Adipocyte (in vitro differentiated cells): ENCODE measurements at regions not wholly inside any gene's neighbourhood (a gene's known extent, or its start where the extent isn't known, plus 50 kb on each side); places are given as distances from the start of the nearest gene placed in this dataset.
A peak's percentile ranks its signal among the peaks of the same experiment; 100 is the strongest.
"Not testable (repeated sequence)": the region's sequence is repeated elsewhere in the genome, so short reads cannot be mapped to it uniquely, and the experiment has no call there.

ENCODE experiments used
- DNase-seq: peaks from one replicate; pipeline ENCODE4 v3.0.0-alpha.2; 2015; ENCODE audit warnings: low read depth
- H3K27me3 ChIP-seq: replicated peaks from 2 replicates; pipeline ENCODE4 v1.7.0; 2013; ENCODE audit warnings: mild to moderate bottlenecking, low read length, moderate library complexity; ENCODE audit not compliant: control insufficient read depth, insufficient read depth
- H3K36me3 ChIP-seq: 2 replicates; pipeline ENCODE4 v1.7.0; 2013; ENCODE audit warnings: low read length, mild to moderate bottlenecking, moderate library complexity; ENCODE audit not compliant: control insufficient read depth, insufficient read depth, severe bottlenecking
- H3K4me1 ChIP-seq: 2 replicates; pipeline ENCODE4 v1.7.0; 2013; ENCODE audit warnings: mild to moderate bottlenecking, low read length, moderate library complexity; ENCODE audit not compliant: control insufficient read depth, insufficient read depth
- H3K4me3 ChIP-seq: 2 replicates; pipeline ENCODE4 v1.7.0; 2013; ENCODE audit warnings: mild to moderate bottlenecking, low read length, moderate library complexity
- H3K9ac ChIP-seq: 2 replicates; pipeline ENCODE4 v1.7.0; 2013; ENCODE audit warnings: mild to moderate bottlenecking, low read length, moderate library complexity
- H3K9me3 ChIP-seq: 2 replicates; pipeline ENCODE4 v1.7.0; 2013; ENCODE audit warnings: mild to moderate bottlenecking, low read length, moderate library complexity; ENCODE audit not compliant: control insufficient read depth

GRCh38 chr10:111598433-111599059 lies 521.7 kb downstream of the ADRA2A start:
- H3K27me3 ChIP-seq, result no peaks in the 10 kb centered on the region
- H3K9ac ChIP-seq, result no peak overlapping the region
- H3K36me3 ChIP-seq, result no peaks in the 10 kb centered on the region
- H3K4me3 ChIP-seq, result no peak overlapping the region
- H3K4me1 ChIP-seq, result no peaks in the 10 kb centered on the region
- peak; percentile 43 for DNase-seq
- H3K9me3 ChIP-seq, result no peaks in the 10 kb centered on the region

GRCh38 chr10:111599943-111600342 lies 523.1 kb downstream of the ADRA2A start:
- H3K4me1 ChIP-seq, result no peaks in the 10 kb centered on the region
- H3K4me3 ChIP-seq, result no peak overlapping the region

GRCh38 chr10:111600772-111601171 lies 523.9 kb downstream of the ADRA2A start:
- no peak overlapping the region for H3K4me3 ChIP-seq
- no peak overlapping the region for H3K9ac ChIP-seq
- H3K36me3 ChIP-seq, result no peaks in the 10 kb centered on the region
- H3K9me3 ChIP-seq, result no peaks in the 10 kb centered on the region
- H3K4me1 ChIP-seq, result no peaks in the 10 kb centered on the region
- H3K27me3 ChIP-seq, result no peaks in the 10 kb centered on the region
- DNase-seq, result no peak

More at GRCh38 chr10:111599943-111600342, 523.1 kb downstream of the ADRA2A start:
- Histone ChIP-seq H3K9me3 (no peaks in the 10 kb centered on the region), H3K36me3 (no peaks in the 10 kb centered on the region), H3K27me3 (no peaks in the 10 kb centered on the region), H3K9ac (no peak overlapping the region)
- DNase-seq, result no peak

DNA sequence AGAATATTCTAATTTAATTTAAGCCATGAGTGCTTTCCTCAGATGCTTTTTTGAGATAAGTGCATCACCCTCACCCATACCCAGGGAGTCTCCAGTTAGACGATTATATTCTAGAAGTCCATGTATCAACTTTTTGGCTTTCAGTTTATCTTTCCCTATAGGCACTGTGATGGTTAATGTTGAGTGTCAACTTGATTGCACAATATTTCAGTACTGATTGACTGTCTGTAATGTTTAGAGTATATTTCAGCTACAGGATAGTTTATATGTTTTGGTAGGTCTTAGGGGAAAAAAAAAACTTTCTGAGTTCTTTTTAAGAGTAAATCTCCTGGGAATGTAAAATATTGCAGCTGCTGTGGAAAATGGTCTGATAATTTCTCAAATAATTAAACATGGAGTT lies 535.4 kb downstream of the ADRA2A start:
- peaks cover 2% of the 10 kb centered on the region for H3K4me1 ChIP-seq
- H3K27me3 ChIP-seq, result no peaks in the 10 kb centered on the region
- DNase-seq, result no peak
- no peaks in the 10 kb centered on the region for H3K9me3 ChIP-seq
- no peak overlapping the region for H3K9ac ChIP-seq
- H3K4me3 ChIP-seq, result no peak overlapping the region
- H3K36me3 ChIP-seq, result no peaks in the 10 kb centered on the region

GRCh38 chr10:111634191-111634590 lies 549.4 kb downstream of the GPAM start:
- no peaks in the 10 kb centered on the region for H3K36me3 ChIP-seq
- no peak overlapping the region for H3K4me3 ChIP-seq
- no peak for DNase-seq
- no peaks in the 10 kb centered on the region for H3K9me3 ChIP-seq
- H3K27me3 ChIP-seq, result peaks cover 15% of the 10 kb centered on the region
- H3K9ac ChIP-seq, result no peak overlapping the region
- no peaks in the 10 kb centered on the region for H3K4me1 ChIP-seq

DNA sequence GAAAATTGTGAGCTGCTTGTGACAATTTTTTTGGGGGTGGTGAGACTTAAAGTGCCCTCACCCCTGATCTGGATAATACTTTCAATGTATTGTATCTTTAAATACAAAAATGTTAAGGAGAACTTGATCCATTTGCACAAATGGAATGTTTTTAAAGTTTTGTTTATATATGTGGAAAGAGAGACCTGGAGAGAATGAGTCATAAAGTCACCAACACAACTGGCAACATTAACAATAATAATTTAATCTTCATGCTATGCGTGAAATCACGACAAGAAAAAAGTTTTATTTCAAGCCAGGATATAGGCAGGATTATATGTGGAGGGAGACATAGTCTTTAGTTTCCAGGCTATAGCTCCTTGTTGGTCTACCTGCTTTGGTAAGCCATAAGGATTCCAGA lies 537.5 kb downstream of the GPAM start:
- H3K9me3 ChIP-seq, result peaks cover 13% of the 10 kb centered on the region
- H3K4me1 ChIP-seq, result peaks cover 24% of the 10 kb centered on the region
- no peak for DNase-seq
- H3K27me3 ChIP-seq, result no peaks in the 10 kb centered on the region
- H3K36me3 ChIP-seq, result no peaks in the 10 kb centered on the region
- H3K4me3 ChIP-seq, result no peak overlapping the region
- H3K9ac ChIP-seq, result no peak overlapping the region

- no peak for DNase-seq
- Histone ChIP-seq H3K9me3 (peaks cover 13% of the 10 kb centered on the region), H3K4me3 (peak overlapping the region; percentile 1), H3K27me3 (no peaks in the 10 kb centered on the region), H3K9ac (no peak overlapping the region), H3K4me1 (peaks cover 24% of the 10 kb centered on the region), H3K36me3 (no peaks in the 10 kb centered on the region)
Measured at GRCh38 chr10:111648046-111648445, 535.5 kb downstream of the GPAM start.

DNA sequence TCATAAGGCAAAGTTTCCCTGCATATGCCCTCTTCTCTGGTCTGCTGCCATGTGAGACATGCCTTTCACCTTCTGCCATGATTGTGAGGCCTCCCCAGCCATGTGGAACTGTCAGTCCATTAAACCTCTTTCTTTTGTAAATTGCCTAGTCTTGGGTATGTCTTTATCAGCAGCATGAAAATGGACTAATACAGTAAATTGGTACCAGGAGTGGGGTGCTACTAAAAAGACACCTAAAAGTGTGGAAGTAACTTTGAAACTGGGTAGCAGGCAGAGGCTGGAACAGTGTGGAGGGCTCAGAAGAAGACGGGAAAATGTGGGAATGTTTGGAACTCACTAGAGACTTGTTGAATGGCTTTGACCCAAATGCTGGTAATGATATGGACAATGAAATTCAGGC lies 534.5 kb downstream of the GPAM start:
- not testable (repeated sequence) for H3K36me3 ChIP-seq, H3K27me3 ChIP-seq, H3K9ac ChIP-seq, H3K4me3 ChIP-seq, DNase-seq
- peaks cover 13% of the 10 kb centered on the region for H3K9me3 ChIP-seq
- peaks cover 24% of the 10 kb centered on the region for H3K4me1 ChIP-seq

DNA sequence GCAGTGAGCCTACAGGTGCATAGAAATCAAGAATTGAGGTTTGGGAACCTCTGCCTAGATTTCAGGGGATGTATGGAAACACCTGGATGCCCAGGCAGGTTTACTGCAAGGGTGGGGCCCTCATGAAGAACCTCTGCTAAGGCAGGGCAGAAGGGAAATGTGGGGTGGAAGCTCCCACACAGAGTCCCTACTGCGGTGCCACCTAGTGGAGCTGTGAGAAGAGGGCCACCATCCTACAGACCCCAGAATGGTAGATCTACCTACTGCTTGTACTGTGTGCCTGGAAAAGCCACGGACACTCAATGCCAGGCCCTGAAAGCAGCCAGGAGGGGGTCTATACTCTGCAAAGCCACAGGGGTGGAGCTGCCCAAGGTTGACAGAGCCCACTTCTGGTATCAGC lies 533.5 kb downstream of the GPAM start:
- peak overlapping the region; percentile 17 for H3K4me3 ChIP-seq
- H3K27me3 ChIP-seq, result no peaks in the 10 kb centered on the region
- H3K9me3 ChIP-seq, result peaks cover 13% of the 10 kb centered on the region
- DNase-seq, result no peak
- no peaks in the 10 kb centered on the region for H3K36me3 ChIP-seq
- peaks cover 24% of the 10 kb centered on the region for H3K4me1 ChIP-seq
- no peak overlapping the region for H3K9ac ChIP-seq

DNA sequence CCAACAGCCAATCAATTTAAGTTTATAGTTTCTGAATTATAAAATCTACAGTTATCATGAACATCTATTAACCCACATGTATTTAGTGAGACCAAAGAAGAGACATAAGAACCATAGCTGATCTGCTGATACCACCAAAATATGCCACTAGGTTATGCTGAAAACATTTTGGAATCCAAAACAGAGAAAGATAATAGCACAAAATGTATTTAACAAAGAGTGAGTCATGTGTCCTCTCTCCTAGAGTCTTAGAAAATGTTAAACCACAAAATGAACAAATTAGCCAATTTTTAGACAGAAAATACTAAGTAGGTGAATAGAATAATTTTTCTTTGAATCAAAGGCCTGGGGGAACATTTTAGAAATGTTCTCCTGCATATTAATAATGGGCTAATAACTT lies 527.5 kb downstream of the GPAM start:
- peaks cover 14% of the 10 kb centered on the region for H3K4me1 ChIP-seq
- no peaks in the 10 kb centered on the region for H3K9me3 ChIP-seq
- no peak overlapping the region for H3K4me3 ChIP-seq
- no peaks in the 10 kb centered on the region for H3K27me3 ChIP-seq
- no peak for DNase-seq
- H3K36me3 ChIP-seq, result no peaks in the 10 kb centered on the region
- no peak overlapping the region for H3K9ac ChIP-seq

DNA sequence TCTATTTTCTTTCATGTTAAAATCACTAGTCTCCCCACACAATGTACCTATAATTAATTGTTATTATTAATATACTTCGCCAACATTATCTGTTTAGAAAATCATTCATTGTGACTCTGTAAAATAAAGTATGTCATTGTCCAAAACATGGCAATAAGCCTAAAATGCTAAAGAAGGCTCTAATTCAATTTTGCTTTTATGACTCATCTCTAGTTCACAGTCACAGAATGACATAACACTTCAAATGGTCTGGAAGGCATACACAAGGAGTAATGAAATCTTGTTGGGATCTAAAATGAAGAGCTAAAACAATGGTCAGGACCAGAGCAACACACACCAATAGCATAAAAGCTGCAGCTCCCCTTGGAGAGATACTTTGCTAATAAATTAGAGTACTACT lies 505.8 kb downstream of the GPAM start:
- Histone ChIP-seq H3K36me3 (no peaks in the 10 kb centered on the region), H3K4me1 (peaks cover 10% of the 10 kb centered on the region), H3K9ac (no peak overlapping the region), H3K9me3 (no peaks in the 10 kb centered on the region), H3K27me3 (no peaks in the 10 kb centered on the region), H3K4me3 (no peak overlapping the region)
- DNase-seq, result no peak

GRCh38 chr10:111686796-111687195 lies 496.8 kb downstream of the GPAM start:
- no peaks in the 10 kb centered on the region for H3K36me3 ChIP-seq
- no peak overlapping the region for H3K4me3 ChIP-seq
- no peaks in the 10 kb centered on the region for H3K4me1 ChIP-seq
- no peak for DNase-seq
- no peak overlapping the region for H3K9ac ChIP-seq
- no peaks in the 10 kb centered on the region for H3K9me3 ChIP-seq
- H3K27me3 ChIP-seq, result no peaks in the 10 kb centered on the region
